ENCODE measurements at regions not wholly inside any gene's neighbourhood (a gene's known extent, or its start where the extent isn't known, plus 50 kb on each side); places are given as distances from the start of the nearest gene placed in this dataset.

- TF ChIP-seq ZNF318 (CRISPR knock-in tag; IDR thresholded peaks at IDR 0.05) (no peak), MAFF (IDR thresholded peaks at IDR 0.05; ENCODE audit: low read depth, low read length) (peak; percentile 79), SNAI1 (CRISPR knock-in tag; IDR thresholded peaks at IDR 0.05; ENCODE audit: borderline replicate concordance) (no peak), ZNF782 (CRISPR knock-in tag; IDR thresholded peaks at IDR 0.05; ENCODE audit: borderline replicate concordance) (no peak), ZSCAN12 (CRISPR knock-in tag; IDR thresholded peaks at IDR 0.05) (no peak), GLI4 (CRISPR knock-in tag; IDR thresholded peaks at IDR 0.05; ENCODE audit: borderline replicate concordance) (no peak), ZNF232 (CRISPR knock-in tag; IDR thresholded peaks at IDR 0.05; ENCODE audit: borderline replicate concordance) (peak; percentile 37; the same call in 1 of the 2 replicates), MAX (IDR thresholded peaks at IDR 0.05) (peak; percentile 62), PREB (CRISPR knock-in tag; IDR thresholded peaks at IDR 0.05) (no peak), HDAC1 (CRISPR knock-in tag; IDR thresholded peaks at IDR 0.05) (peak; percentile 80), ZNF576 (CRISPR knock-in tag; IDR thresholded peaks at IDR 0.05) (no peak), SNAPC5 (CRISPR knock-in tag; IDR thresholded peaks at IDR 0.05; ENCODE audit: borderline replicate concordance) (no peak), ZNF276 (CRISPR knock-in tag; IDR thresholded peaks at IDR 0.05; ENCODE audit: low read depth) (no peak), ZNF589 (CRISPR knock-in tag; conservative IDR thresholded peaks at IDR 0.05) (no peak), ZNF17 (CRISPR knock-in tag; IDR thresholded peaks at IDR 0.05) (no peak), ZNF747 (CRISPR knock-in tag; IDR thresholded peaks at IDR 0.05; ENCODE audit: borderline replicate concordance) (0 out of 2 replicates have a peak, but pooled peaks have one; percentile 27)
These were observed 163.5 kb downstream of the CDH19 start (continued) for GRCh38 chr18:66440433-66440832.
